IMR-90 (cell line): ENCODE measurements at regions not wholly inside any gene's neighbourhood (a gene's known extent, or its start where the extent isn't known, plus 50 kb on each side); places are given as distances from the start of the nearest gene placed in this dataset.

Source experiments
- ATAC-seq: fragments of 200-7000 bp; cut with Tn5 transposase; 2 replicates; pipeline ENCODE4 v1.9.1; 2020; ENCODE audit warnings: low read depth, mild to moderate bottlenecking, moderate library complexity
- BruUV-seq: library from RNA; stranded (reverse); fragments of 400-500 nt; replicated peaks from 2 replicates; lab custom pipeline; 2021; lab: Mats Ljungman, UMichigan
- CTCF ChIA-PET: fragments of 300-600 bp; formaldehyde crosslinking; extraction: SDS; loops from one replicate; lab custom pipeline; 2021; ENCODE audit warnings: antibody characterized with exemption; lab: Yijun Ruan, JAX
- POLR2A ChIA-PET: fragments of 300-600 bp; sonication (Branson Sonifier 250); formaldehyde crosslinking; loops from one replicate; lab custom pipeline; 2022; ENCODE audit warnings: antibody characterized with exemption; ENCODE audit not compliant: unreplicated experiment; lab: Charles Lee
- DNase-seq: peaks from one replicate; pipeline ENCODE4 v3.0.0; 2013
- H2AFZ ChIP-seq: replicated peaks from 2 replicates; pipeline ENCODE3; 2013; ENCODE audit warnings: low read length, mild to moderate bottlenecking; ENCODE audit not compliant: poor library complexity
- H2AK5ac ChIP-seq: 2 replicates; pipeline ENCODE4 v1.6.1; 2013; ENCODE audit warnings: low read depth, low read length, inconsistent platforms
- H2AK9ac ChIP-seq: replicated peaks from 2 replicates; pipeline ENCODE3; 2013; ENCODE audit warnings: mild to moderate bottlenecking, low read depth, low read length, moderate library complexity; ENCODE audit not compliant: poor library complexity
- H2BK120ac ChIP-seq: 2 replicates; pipeline ENCODE4 v1.6.1; 2013; ENCODE audit warnings: low read depth, low read length, inconsistent platforms
- H2BK15ac ChIP-seq: 3 replicates; pipeline ENCODE4 v1.6.1; 2013; ENCODE audit warnings: low read depth, low read length, inconsistent platforms
- H2BK20ac ChIP-seq: 2 replicates; pipeline ENCODE4 v1.6.1; 2013; ENCODE audit warnings: low read depth, mild to moderate bottlenecking, inconsistent platforms, low read length, moderate library complexity
- H2BK5ac ChIP-seq: 2 replicates; pipeline ENCODE4 v1.6.1; 2013; ENCODE audit warnings: mild to moderate bottlenecking, low read depth, low read length, inconsistent platforms; ENCODE audit not compliant: poor library complexity, severe bottlenecking
- H3K14ac ChIP-seq: replicated peaks from 2 replicates; pipeline ENCODE4 v1.6.1; 2013; ENCODE audit warnings: low read depth, low read length, inconsistent platforms
- H3K18ac ChIP-seq: 2 replicates; pipeline ENCODE4 v1.6.1; 2013; ENCODE audit warnings: low read depth, low read length, control low read depth
- H3K23ac ChIP-seq: 2 replicates; pipeline ENCODE4 v1.6.1; 2013; ENCODE audit warnings: low read depth, low read length, inconsistent platforms
- H3K27ac ChIP-seq: 2 replicates; pipeline ENCODE4 v1.5.1; 2013; ENCODE audit warnings: mild to moderate bottlenecking, control low read depth, low read length; ENCODE audit not compliant: insufficient read depth
- H3K27me3 ChIP-seq: 2 replicates; pipeline ENCODE4 v1.6.1; 2013; ENCODE audit warnings: low read length; ENCODE audit not compliant: control insufficient read depth, insufficient read depth
- H3K36me3 ChIP-seq: 2 replicates; pipeline ENCODE4 v1.6.1; 2013; ENCODE audit warnings: low read length, mixed read lengths; ENCODE audit not compliant: control insufficient read depth, insufficient read depth
- H3K4ac ChIP-seq: 2 replicates; pipeline ENCODE4 v1.6.1; 2013; ENCODE audit warnings: low read depth, low read length, inconsistent platforms
- H3K4me1 ChIP-seq: 2 replicates; pipeline ENCODE4 v1.6.1; 2013; ENCODE audit warnings: low read length, mixed read lengths; ENCODE audit not compliant: control insufficient read depth, insufficient read depth
- H3K4me2 ChIP-seq: 2 replicates; pipeline ENCODE4 v1.6.1; 2013; ENCODE audit warnings: low read depth, mild to moderate bottlenecking, control low read depth, low read length, moderate library complexity
- H3K4me3 ChIP-seq: 2 replicates; pipeline ENCODE4 v1.5.1; 2013; ENCODE audit warnings: low read depth, mild to moderate bottlenecking, control low read depth, low read length, moderate library complexity; ENCODE audit not compliant: insufficient read depth
- H3K56ac ChIP-seq: 2 replicates; pipeline ENCODE4 v1.6.1; 2013; ENCODE audit warnings: low read length, inconsistent platforms; ENCODE audit not compliant: insufficient read depth; ENCODE audit errors: extremely low read depth
- H3K79me1 ChIP-seq, 2 experiments: 2 replicates each; pipeline ENCODE4 v1.6.1; 2013; ENCODE audit warnings: low read length in 2 of 2, inconsistent platforms in 1 of 2, low read depth in 1 of 2
- H3K9ac ChIP-seq: 2 replicates; pipeline ENCODE4 v1.6.1; 2013; ENCODE audit warnings: low read depth, low read length, control low read depth
- H3K9me1 ChIP-seq: 2 replicates; pipeline ENCODE4 v1.6.1; 2013; ENCODE audit warnings: low read length, inconsistent platforms; ENCODE audit not compliant: insufficient read depth
- H3K9me3 ChIP-seq: 2 replicates; pipeline ENCODE4 v1.6.1; 2013; ENCODE audit warnings: low read length; ENCODE audit not compliant: control insufficient read depth, insufficient read depth
- H4K20me1 ChIP-seq: 2 replicates; pipeline ENCODE4 v1.6.1; 2013; ENCODE audit warnings: low read length, inconsistent platforms; ENCODE audit not compliant: insufficient read depth
- H4K5ac ChIP-seq: 2 replicates; pipeline ENCODE4 v1.6.1; 2013; ENCODE audit warnings: mild to moderate bottlenecking, low read depth, low read length, control low read depth
- H4K8ac ChIP-seq, 2 experiments: 2 replicates each; pipeline ENCODE4 v1.6.1; 2013; ENCODE audit warnings: low read depth in 2 of 2, low read length in 2 of 2, control low read depth in 1 of 2, inconsistent platforms in 1 of 2
- H4K91ac ChIP-seq: 2 replicates; pipeline ENCODE4 v1.6.1; 2013; ENCODE audit warnings: low read depth, low read length, inconsistent platforms; ENCODE audit not compliant: insufficient read depth
- BHLHE40 ChIP-seq: fragments of 150-350 bp; IDR thresholded peaks from 2 replicates; pipeline ENCODE4 v1.6.1; 2016; ENCODE audit warnings: mild to moderate bottlenecking, low read depth, low read length
- CEBPB ChIP-seq: IDR thresholded peaks from 2 replicates; pipeline ENCODE4 v1.6.1; 2012; ENCODE audit warnings: low read depth, low read length, improper control_type of control experiment
- CHD1 ChIP-seq: IDR thresholded peaks from 2 replicates; pipeline ENCODE4 v1.6.1; 2012; ENCODE audit warnings: low read depth, low read length, improper control_type of control experiment
- MAZ ChIP-seq: IDR thresholded peaks from 2 replicates; pipeline ENCODE4 v1.6.1; 2012; ENCODE audit warnings: low read depth, mild to moderate bottlenecking, low read length, improper control_type of control experiment, moderate library complexity, borderline replicate concordance
- MXI1 ChIP-seq: IDR thresholded peaks from 2 replicates; pipeline ENCODE4 v1.6.1; 2012; ENCODE audit warnings: low read depth, mild to moderate bottlenecking, low read length, moderate library complexity, borderline replicate concordance
- NFE2L2 ChIP-seq: fragments of 150-350 bp; IDR thresholded peaks from 2 replicates; pipeline ENCODE4 v1.6.1; 2016; ENCODE audit warnings: low read depth, mild to moderate bottlenecking, low read length
- RCOR1 ChIP-seq: IDR thresholded peaks from 2 replicates; pipeline ENCODE4 v1.6.1; 2012; ENCODE audit warnings: mild to moderate bottlenecking, low read length, improper control_type of control experiment; ENCODE audit not compliant: insufficient replicate concordance
- RFX5 ChIP-seq: IDR thresholded peaks from 2 replicates; pipeline ENCODE4 v1.8.0; 2012; ENCODE audit warnings: low read depth, mild to moderate bottlenecking, low read length, moderate library complexity
- WGBS, 2 experiments: methylation state at CpG; one replicate each; pipeline versions ENCODE4 v1.1.5 to v1.1.7; 2013; ENCODE audit warnings: missing lambda C conversion rate in 2 of 2; ENCODE audit not compliant: insufficient read length in 1 of 2; ENCODE audit errors: extremely low coverage in 2 of 2; 5-methylcytosine and 5-hydroxymethylcytosine counted together
- dilution Hi-C: fragments of 300-500 bp; cut with HindIII; formaldehyde crosslinking; loops from one replicate; pipeline ENCODE4 v1.14.3; 2018; ENCODE audit warnings: low sequenced_read_pairs; ENCODE audit not compliant: unreplicated experiment
- in situ Hi-C: fragments of 300-500 bp; cut with MboI; formaldehyde crosslinking; loops from 3 replicates; pipeline ENCODE4 v1.14.3; 2019; ENCODE audit warnings: low sequenced_read_pairs, inconsistent platforms, mixed read lengths
- intact Hi-C: fragments of 100-400 bp; cut with micrococcal nuclease; formaldehyde crosslinking; loops from 2 replicates; pipeline ENCODE4 v1.10.0; 2022
- TF ChIP-seq, protein P1 (sequence below): conservative IDR thresholded peaks from 2 replicates; pipeline ENCODE4 v1.5.1; 2012; ENCODE audit warnings: mild to moderate bottlenecking, low read depth, low read length, improper control_type of control experiment

DNA sequence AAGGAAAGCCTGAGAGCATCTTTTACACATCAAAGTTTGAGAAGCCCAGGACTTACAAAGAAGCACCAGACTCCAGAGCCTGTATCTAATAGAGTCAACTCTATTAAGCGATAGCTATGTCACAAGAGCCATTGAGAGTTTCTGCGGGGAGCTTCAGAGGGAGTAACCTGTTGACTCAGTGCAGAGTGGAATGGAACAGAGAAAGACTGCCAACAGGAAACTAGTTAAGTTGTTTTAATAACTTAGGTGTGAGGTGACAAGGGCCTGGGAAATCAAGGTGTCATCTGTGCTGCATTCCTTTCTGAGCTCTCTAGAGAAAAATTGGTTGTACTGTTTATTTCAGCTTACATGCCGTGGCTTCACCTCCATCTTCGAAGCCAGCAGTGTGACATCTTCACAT lies 513.8 kb upstream of the POU3F3 start:
- TF ChIP-seq MAZ (no peak), MXI1 (no peak), CEBPB (no peak), CHD1 (no peak), NFE2L2 (no peak), RCOR1 (no peak), RFX5 (no peak), BHLHE40 (no peak)
- TF ChIP-seq, protein P1, sequence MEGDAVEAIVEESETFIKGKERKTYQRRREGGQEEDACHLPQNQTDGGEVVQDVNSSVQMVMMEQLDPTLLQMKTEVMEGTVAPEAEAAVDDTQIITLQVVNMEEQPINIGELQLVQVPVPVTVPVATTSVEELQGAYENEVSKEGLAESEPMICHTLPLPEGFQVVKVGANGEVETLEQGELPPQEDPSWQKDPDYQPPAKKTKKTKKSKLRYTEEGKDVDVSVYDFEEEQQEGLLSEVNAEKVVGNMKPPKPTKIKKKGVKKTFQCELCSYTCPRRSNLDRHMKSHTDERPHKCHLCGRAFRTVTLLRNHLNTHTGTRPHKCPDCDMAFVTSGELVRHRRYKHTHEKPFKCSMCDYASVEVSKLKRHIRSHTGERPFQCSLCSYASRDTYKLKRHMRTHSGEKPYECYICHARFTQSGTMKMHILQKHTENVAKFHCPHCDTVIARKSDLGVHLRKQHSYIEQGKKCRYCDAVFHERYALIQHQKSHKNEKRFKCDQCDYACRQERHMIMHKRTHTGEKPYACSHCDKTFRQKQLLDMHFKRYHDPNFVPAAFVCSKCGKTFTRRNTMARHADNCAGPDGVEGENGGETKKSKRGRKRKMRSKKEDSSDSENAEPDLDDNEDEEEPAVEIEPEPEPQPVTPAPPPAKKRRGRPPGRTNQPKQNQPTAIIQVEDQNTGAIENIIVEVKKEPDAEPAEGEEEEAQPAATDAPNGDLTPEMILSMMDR: no peak
- CTCF ChIA-PET: no interaction called here

More for the DNA sequence above, 513.8 kb upstream of the POU3F3 start:
- Histone ChIP-seq H3K27me3 (no peaks in the 10 kb centered on the region), H2AK5ac (no peak overlapping the region), H2BK15ac (no peak overlapping the region), H2BK120ac (no peak overlapping the region), H3K36me3 (no peaks in the 10 kb centered on the region), H3K27ac (no peak overlapping the region), H4K5ac (no peak overlapping the region), H3K9ac (no peak overlapping the region), H3K56ac (no peak overlapping the region), H3K23ac (no peak overlapping the region), H2AFZ (no peak overlapping the region), H2BK20ac (no peak overlapping the region), H3K9me1 (no peaks in the 10 kb centered on the region), H2BK5ac (no peak overlapping the region), H2AK9ac (no peak overlapping the region), H4K20me1 (no peaks in the 10 kb centered on the region), H3K4me3 (no peak overlapping the region), H3K18ac (no peak overlapping the region), H3K79me1 (no peaks in the 10 kb centered on the region), H3K4me1 (no peaks in the 10 kb centered on the region), H3K4ac (no peak overlapping the region), H4K91ac (no peak overlapping the region), H3K4me2 (no peak overlapping the region), H4K8ac (no peak overlapping the region), H3K9me3 (peaks cover 8% of the 10 kb centered on the region; the same call in 1 of the 2 replicates), H3K14ac (no peak overlapping the region)
- DNase-seq: no peak
- no TSS peak for BruUV-seq
- in situ Hi-C loops (no loop called here), intact Hi-C loops (no loop called here), dilution Hi-C loops (no loop called here)
- 70% methylated on average over 2 of the region's 4 CpGs; no CpG with 5 or more reads in 1 of the 2 experiments for WGBS, 2 experiments
- POLR2A ChIA-PET: no interaction called here
- ATAC-seq: no peak
